HG03558 (cell line): ENCODE measurements at regions not wholly inside any gene's neighbourhood (a gene's known extent, or its start where the extent isn't known, plus 50 kb on each side); places are given as distances from the start of the nearest gene placed in this dataset.
"Not testable (repeated sequence)": the region's sequence is repeated elsewhere in the genome, so short reads cannot be mapped to it uniquely, and the experiment has no call there.

Experiments used
- ATAC-seq: cut with Tn5 transposase; IDR thresholded peaks from one replicate; pipeline ENCODE4 v1.9.1; 2021; ENCODE audit warnings: moderate number of reproducible peaks; ENCODE audit not compliant: unreplicated experiment; ENCODE audit errors: extremely low read depth

DNA sequence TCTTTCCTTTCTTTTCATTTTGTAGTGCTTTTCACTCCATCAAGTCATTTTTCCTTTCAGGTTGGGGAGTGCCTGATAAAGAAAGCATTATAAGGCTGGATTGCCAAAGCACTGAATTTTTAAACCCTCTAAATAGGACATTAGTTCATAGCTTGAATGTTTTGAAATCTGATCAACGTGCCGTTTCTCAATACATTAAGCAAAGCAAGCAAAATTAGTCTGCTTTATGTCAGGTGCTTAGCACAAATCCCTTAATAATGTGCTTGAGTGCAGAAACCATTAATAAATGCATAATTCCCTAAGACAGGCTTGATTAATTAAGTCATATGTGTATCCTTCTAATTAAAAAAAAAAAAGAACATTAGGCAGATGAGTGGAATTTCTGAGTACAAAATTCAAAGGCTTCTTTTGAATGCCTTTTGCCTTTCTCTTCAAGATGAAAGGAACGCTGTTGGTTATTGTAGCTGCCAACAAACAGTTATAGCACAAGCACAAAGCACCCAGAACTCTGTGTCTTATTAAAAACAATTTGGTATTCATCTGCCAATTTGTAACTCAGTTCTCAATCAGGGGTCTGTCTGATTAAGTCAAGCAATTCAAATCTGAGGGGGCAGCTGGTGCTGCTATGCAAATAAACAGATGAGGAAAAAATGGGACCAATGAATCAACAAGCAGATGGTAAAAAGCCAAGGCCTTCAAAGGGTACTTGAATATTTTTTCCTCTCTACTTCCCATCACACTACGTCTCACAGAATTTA is 233.7 kb downstream of the TLE1 start:
- no peak for ATAC-seq

- ATAC-seq = no peak
These were observed 243.9 kb downstream of the TLE1 start for GRCh38 chr9:81445331-81445921.

DNA sequence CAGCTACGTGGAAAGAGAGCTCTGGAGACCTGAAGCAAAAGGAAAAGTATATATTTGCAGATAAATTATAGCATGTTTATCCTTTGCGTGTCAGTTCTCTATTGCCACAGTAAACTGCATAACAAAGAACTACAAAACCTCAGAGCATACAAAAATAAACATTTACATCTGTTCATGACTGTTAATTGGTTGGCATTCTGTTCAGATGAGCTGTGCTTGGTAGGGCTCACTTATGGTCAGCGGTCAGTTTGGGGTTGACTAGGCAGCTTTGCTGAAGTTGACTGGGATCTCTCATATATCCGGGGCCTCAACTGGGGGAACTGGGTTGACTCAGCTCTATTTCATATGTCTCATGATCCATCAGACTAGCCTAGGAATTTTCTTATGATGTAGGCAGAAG is 257.7 kb downstream of the TLE1 start:
- ATAC-seq = no peak

DNA sequence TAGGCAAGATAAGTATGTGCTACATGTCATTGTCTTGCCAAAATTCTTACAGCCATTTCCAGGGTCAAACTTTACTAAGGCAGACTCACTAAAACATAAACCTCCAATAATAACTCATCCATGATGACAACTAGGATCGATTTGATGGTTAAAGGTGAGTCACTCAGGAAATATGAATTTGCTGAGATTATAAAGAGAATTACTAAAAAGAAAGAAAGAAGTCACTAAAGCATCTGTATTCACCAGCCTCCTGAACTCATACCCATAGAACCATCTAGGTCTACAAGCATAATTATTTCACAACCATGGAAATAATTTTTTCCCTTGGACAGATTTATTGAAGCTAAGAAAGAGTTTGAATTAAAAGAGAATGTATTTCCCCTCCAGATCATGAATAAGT is 258.6 kb downstream of the TLE1 start:
- no peak for ATAC-seq

GRCh38 chr9:81427870-81428269 is 261.5 kb downstream of the TLE1 start:
- no peak for ATAC-seq

DNA sequence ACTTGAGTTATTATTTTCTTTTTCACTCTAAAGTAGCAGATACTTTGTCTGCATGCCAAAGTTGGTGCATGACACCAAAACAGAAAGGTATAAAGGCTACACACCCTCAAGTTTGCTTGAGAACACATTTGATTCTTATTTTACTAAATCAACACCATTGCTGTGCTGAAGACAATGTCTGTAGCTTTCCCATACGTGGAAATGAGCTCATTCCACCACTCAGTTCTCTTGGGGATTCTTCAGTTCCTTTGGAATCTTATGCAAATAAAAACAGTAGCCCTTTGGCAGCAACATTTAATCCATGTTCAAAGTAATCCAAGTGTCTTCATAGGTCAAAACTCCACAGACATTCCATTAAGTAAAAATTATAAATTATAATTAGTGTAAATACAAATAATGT is 264.9 kb downstream of the TLE1 start:
- ATAC-seq = no peak

- no peak for ATAC-seq
These were observed 265.6 kb downstream of the TLE1 start for GRCh38 chr9:81423589-81424326.

DNA sequence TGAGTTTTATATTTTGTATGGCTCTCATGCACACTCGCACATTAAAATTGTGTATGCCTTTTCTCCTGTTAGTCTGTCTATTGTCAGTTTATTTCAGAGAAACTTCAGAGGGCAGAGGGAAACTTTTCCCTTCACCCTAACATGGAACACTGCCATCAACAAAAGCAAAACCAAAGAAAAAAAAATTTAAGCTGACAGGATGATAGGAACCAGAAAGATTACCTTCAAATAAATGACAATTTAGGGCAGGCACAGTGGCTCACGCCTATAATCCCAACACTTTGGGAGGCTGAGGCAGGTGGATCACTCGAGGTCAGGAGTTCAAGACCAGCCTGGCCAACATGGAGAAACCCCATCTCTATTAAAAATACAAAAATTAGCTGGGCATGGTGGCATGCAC is 268.3 kb downstream of the TLE1 start:
- ATAC-seq = not testable (repeated sequence)

DNA sequence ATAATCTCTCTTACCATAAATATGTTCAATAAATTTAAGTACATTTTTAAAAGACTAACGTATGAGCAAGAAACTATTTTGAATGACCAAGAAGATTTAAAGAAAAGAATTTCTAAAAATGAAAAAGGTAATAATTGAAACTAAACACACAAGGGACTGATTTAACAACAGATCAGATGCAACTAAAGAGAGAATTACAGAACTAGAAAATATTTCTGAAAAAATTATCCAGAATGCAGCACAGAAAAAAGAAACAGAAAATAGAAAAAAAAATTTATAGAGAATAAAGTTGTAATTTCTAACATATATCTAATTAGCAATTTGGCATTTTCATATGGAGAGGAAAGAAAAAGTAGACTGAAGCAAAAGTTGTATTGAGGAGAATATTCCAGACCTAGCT is 269.3 kb downstream of the TLE1 start:
- no peak for ATAC-seq

DNA sequence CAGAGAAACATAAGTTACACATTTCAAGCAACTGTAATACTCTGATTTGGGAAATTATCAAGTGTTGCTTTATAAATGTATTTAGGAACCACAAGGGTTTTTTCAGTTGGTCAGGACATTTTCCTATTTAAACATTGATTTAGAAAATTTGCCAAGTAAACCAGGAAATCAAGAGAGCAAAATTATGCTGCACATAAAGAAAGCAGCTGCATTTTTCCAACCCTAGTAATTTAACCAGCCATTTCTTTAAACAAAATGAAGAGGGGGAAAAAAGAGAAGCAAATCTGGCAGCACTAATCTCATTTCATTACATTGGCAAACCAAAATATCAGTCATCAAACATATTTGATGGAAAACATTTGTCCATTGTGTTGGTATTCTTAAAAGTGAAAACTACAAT is 271.4 kb downstream of the TLE1 start:
- no peak for ATAC-seq

DNA sequence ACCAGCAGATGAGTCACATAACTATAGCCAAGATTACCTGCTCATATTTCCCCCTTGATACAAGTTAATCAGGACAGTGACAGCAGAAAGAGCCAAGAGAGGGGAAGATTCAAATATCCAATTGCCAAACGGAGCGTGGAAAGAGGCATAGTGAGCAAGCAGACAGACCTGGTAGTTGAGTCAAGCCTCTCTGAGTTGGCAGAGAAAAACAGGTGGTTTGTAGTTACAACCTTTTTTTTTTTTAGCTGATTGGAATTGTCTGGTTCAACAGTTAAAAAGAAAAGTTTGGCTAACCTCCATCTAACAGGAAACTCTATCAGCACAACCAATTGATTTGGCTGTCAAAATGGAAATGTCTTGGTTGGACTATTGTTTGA is 272.1 kb downstream of the TLE1 start:
- ATAC-seq = no peak

DNA sequence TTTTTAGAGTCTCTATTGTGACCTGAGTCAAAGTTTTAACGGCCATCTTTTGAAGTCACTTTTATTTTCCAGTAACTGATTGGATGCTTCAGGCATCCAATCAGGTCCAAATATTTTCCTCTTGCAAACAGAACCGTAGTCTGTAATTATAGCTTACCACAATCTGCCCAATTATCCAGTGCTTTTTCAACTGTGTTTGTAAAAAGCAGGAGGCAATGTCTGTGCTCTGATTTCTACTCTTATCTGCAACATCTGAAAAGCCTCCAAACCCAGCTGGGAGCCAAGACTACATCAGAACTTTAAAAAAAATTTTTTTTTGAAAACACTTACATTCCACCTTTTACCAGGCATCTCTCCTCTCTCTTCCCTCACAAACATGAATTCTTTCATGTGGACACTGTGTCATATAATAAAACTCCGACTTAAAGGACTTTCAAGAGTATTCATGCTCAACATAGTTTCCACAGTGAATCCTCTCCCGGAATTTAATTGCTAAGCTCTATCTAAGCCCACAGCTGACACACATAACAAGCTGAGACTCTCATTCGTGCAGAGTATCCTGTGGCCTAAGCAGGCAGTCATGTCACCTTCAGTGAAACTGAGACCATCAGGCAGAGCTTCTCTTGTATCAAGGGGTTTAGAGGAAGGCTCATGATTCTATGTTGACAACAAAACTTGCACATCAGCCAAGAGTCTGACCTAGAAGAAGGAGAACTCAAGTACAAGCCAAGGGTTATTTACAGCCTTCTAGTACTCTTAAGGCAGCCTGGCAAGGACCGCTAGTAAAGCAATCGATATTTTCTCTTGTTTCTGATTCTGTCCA is 272.7 kb downstream of the TLE1 start:
- no peak for ATAC-seq

GRCh38 chr9:81414836-81415235 is 274.5 kb downstream of the TLE1 start:
- ATAC-seq = no peak

- no peak for ATAC-seq
These were observed 277.4 kb downstream of the TLE1 start for GRCh38 chr9:81411961-81412360.

- no peak for ATAC-seq
These were observed 279.1 kb downstream of the TLE1 start for GRCh38 chr9:81410201-81410600.

- ATAC-seq = no peak
These were observed 280.4 kb downstream of the TLE1 start for GRCh38 chr9:81408951-81409350.

GRCh38 chr9:81404931-81405598 is 284.3 kb downstream of the TLE1 start:
- ATAC-seq = no peak

GRCh38 chr9:81397481-81398381 is 291.6 kb downstream of the TLE1 start:
- ATAC-seq = no peak

- ATAC-seq = no peak
These were observed 292.8 kb downstream of the TLE1 start for GRCh38 chr9:81396528-81396927.
